Activated CD4-positive, CD25-positive, alpha-beta regulatory T cell treated with anti-CD3 and anti-CD28 coated beads, Interleukin-2, amount 50 U/mL, for 16 hours (primary cell): ENCODE measurements at regions not wholly inside any gene's neighbourhood (a gene's known extent, or its start where the extent isn't known, plus 50 kb on each side); places are given as distances from the start of the nearest gene placed in this dataset.

Experiments used
- DNase-seq: peaks from one replicate; pipeline ENCODE4 v3.0.0-alpha.2; 2020; ENCODE audit warnings: low read depth, low spot score

GRCh38 chr2:9156483-9156882 lies 50.1 kb upstream of the ASAP2 start:
- DNase-seq = no peak

GRCh38 chr2:9154061-9154460 lies 52.6 kb upstream of the ASAP2 start:
- DNase-seq = no peak

- no peak for DNase-seq
Observed at GRCh38 chr2:9153643-9153980, 53.0 kb upstream of the ASAP2 start.

- DNase-seq = no peak
Observed at GRCh38 chr2:9152975-9153642, 53.5 kb upstream of the ASAP2 start.

- DNase-seq = no peak
Observed at GRCh38 chr2:9150906-9151305, 55.7 kb upstream of the ASAP2 start.

GRCh38 chr2:9150568-9150900 lies 56.1 kb upstream of the ASAP2 start:
- DNase-seq = no peak

- no peak for DNase-seq
Observed at GRCh38 chr2:9149726-9150567, 56.7 kb upstream of the ASAP2 start.

- DNase-seq = no peak
Observed at GRCh38 chr2:9149388-9149660, 57.3 kb upstream of the ASAP2 start.

- DNase-seq = no peak
Observed at GRCh38 chr2:9146646-9147045, 60.0 kb upstream of the ASAP2 start.

GRCh38 chr2:9145752-9146430 lies 60.7 kb upstream of the ASAP2 start:
- no peak for DNase-seq

GRCh38 chr2:9145109-9145751 lies 61.4 kb upstream of the ASAP2 start:
- no peak for DNase-seq

GRCh38 chr2:9144617-9145016 lies 62.0 kb upstream of the ASAP2 start:
- no peak for DNase-seq

- no peak for DNase-seq
Observed at GRCh38 chr2:9144046-9144445, 62.6 kb upstream of the ASAP2 start.

- DNase-seq = no peak
Observed at GRCh38 chr2:9143264-9143815, 63.3 kb upstream of the ASAP2 start.

GRCh38 chr2:9142551-9143263 lies 63.9 kb upstream of the ASAP2 start:
- peak; percentile 49 for DNase-seq

GRCh38 chr2:9141706-9142460 lies 64.7 kb upstream of the ASAP2 start:
- DNase-seq = no peak

- DNase-seq = no peak
Observed at GRCh38 chr2:9141091-9141667, 65.4 kb upstream of the ASAP2 start.

GRCh38 chr2:9140645-9141044 lies 66.0 kb upstream of the ASAP2 start:
- DNase-seq = no peak

- DNase-seq = peak; percentile 22
Observed at GRCh38 chr2:9139491-9140443, 66.8 kb upstream of the ASAP2 start.
